ENCODE measurements at regions not wholly inside any gene's neighbourhood (a gene's known extent, or its start where the extent isn't known, plus 50 kb on each side); places are given as distances from the start of the nearest gene placed in this dataset.
"Not testable (repeated sequence)": the region's sequence is repeated elsewhere in the genome, so short reads cannot be mapped to it uniquely, and the experiment has no call there.

DNA sequence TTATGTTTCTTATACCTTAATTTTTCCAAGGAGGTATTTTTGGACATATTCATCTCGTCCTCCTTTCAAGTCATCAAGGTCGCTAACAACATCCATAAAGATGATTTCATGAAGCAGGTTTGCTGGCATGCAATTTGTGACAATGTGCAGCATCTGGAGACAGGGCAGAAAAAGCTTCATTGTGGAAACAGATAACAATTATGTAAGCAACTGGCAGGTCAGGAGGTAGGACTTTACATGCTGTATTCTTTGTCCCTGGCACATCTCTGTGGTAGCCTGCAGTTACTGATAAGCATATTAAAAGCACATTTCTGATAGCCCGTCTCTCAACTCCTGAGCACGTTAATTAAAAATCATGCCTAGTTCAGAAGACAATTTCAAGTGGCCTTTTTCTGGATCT is 156.8 kb downstream of the LEPR start:
- TF ChIP-seq, protein P1, sequence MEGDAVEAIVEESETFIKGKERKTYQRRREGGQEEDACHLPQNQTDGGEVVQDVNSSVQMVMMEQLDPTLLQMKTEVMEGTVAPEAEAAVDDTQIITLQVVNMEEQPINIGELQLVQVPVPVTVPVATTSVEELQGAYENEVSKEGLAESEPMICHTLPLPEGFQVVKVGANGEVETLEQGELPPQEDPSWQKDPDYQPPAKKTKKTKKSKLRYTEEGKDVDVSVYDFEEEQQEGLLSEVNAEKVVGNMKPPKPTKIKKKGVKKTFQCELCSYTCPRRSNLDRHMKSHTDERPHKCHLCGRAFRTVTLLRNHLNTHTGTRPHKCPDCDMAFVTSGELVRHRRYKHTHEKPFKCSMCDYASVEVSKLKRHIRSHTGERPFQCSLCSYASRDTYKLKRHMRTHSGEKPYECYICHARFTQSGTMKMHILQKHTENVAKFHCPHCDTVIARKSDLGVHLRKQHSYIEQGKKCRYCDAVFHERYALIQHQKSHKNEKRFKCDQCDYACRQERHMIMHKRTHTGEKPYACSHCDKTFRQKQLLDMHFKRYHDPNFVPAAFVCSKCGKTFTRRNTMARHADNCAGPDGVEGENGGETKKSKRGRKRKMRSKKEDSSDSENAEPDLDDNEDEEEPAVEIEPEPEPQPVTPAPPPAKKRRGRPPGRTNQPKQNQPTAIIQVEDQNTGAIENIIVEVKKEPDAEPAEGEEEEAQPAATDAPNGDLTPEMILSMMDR (IDR thresholded peaks at IDR 0.05), result no peak
- Histone ChIP-seq H3K36me3 (no peaks in the 10 kb centered on the region), H3K27ac (no peak overlapping the region), H3K9me3 (no peaks in the 10 kb centered on the region), H3K4me3 (no peak overlapping the region), H3K9ac (ENCODE audit: low read depth in 2 of 2, low read length in 2 of 2) (no peak overlapping the region), H3K27me3 (no peaks in the 10 kb centered on the region), H3K4me1 (no peaks in the 10 kb centered on the region)
- intact Hi-C loops (cut with DNase I), result no loop called here
- no peak for DNase-seq

DNA sequence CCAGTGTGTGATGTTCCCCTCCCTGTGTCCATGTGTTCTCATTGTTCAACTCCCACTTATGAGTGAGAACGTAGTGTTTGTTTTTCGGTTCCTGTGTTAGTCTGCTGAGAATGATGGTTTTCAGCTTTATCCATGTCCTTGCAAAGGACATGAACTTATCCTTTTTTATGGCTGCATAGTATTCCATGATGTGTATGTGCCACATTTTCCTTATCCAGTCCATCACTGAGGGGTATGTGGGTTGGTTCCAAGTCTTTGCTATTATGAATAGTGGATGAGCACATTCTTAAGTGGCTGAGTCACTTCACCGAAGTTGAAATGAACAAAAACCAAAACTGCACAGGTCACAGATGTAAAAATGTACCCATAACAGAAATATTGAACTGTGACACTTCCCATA is 157.5 kb downstream of the LEPR start:
- intact Hi-C loops (cut with DNase I); H3K9me3 ChIP-seq; H3K9ac ChIP-seq (ENCODE audit: low read depth in 2 of 2, low read length in 2 of 2); H3K4me3 ChIP-seq; DNase-seq; H3K36me3 ChIP-seq; H3K27ac ChIP-seq; H3K27me3 ChIP-seq; H3K4me1 ChIP-seq: not testable (repeated sequence)

DNA sequence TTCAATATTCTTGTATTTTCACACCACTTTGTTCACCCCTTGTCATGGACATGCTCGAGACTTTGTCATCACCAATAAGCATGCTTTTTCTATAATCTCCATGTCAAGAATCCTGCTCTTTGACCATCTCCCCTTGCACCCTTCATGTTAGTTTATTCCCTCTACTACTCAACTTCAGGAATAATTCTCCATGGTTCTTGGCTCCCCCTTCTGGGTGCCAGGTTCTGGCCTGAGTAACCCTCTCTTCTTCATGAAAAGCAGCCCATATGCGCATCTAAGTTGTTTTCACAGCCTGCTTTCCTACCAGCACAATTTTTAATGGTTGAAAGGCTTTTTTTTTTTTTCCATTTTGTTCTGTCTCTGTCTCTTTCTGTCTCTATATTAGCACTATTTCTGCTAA is 160.7 kb downstream of the LEPR start:
- H3K9me3 ChIP-seq, result no peaks in the 10 kb centered on the region
- no peak overlapping the region for H3K9ac ChIP-seq (ENCODE audit: low read depth in 2 of 2, low read length in 2 of 2)
- H3K4me3 ChIP-seq, result no peak overlapping the region
- no peak for DNase-seq
- H3K4me1 ChIP-seq, result no peaks in the 10 kb centered on the region
- TF ChIP-seq, protein P1 (IDR thresholded peaks at IDR 0.05), result no peak
- H3K36me3 ChIP-seq, result no peaks in the 10 kb centered on the region
- H3K27ac ChIP-seq, result no peak overlapping the region
- H3K27me3 ChIP-seq, result no peaks in the 10 kb centered on the region
- intact Hi-C loops (cut with DNase I), result no loop called here

DNA sequence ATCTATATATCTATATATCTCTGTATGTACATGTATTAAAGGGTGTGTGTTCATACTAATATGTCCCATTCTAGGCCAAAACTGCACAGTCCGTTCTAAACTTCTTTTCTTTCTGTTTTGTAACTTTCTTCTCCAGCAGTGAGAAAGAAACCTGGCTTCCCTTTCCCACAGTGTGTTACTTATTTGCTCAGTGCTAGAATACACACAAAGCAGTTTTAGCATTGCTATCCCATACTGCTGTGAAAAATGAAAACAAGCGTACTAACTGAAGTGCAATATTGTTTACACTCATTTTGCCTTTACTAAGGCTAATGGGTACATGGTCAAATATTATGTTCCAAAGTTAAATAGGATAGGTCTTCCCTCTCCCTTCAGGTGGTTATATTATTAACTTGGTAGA is 163.9 kb downstream of the LEPR start:
- H3K27ac ChIP-seq, result no peak overlapping the region
- TF ChIP-seq, protein P1 (IDR thresholded peaks at IDR 0.05), result no peak
- intact Hi-C loops (cut with DNase I), result no loop called here
- H3K27me3 ChIP-seq, result no peaks in the 10 kb centered on the region
- no peak overlapping the region for H3K9ac ChIP-seq (ENCODE audit: low read depth in 2 of 2, low read length in 2 of 2)
- H3K9me3 ChIP-seq, result no peaks in the 10 kb centered on the region
- no peaks in the 10 kb centered on the region for H3K4me1 ChIP-seq
- no peak overlapping the region for H3K4me3 ChIP-seq
- DNase-seq, result no peak
- no peaks in the 10 kb centered on the region for H3K36me3 ChIP-seq

DNA sequence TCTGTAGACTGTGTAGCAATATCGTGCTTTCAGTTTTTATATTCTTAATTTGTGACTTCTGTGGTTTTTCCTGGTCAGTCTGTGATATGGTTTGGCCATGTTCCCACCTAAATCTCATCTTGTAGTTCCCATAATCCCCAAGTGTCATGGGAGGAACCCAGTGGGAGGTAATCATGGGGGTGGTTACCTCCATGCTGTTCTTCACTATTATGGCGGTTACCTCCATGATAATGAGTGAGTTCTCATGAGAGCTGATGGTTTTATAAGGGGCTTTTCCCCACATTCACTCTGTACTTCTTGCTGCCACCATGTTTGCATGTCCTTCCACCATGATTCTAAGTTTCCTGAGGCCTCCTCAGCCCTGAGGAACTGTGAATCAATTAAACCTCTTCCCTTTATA is 169.8 kb downstream of the LEPR start:
- no peak for DNase-seq
- intact Hi-C loops (cut with DNase I), result no loop called here
- H3K9ac ChIP-seq (ENCODE audit: low read depth in 2 of 2, low read length in 2 of 2), result no peak overlapping the region
- no peak overlapping the region for H3K4me3 ChIP-seq
- TF ChIP-seq, protein P1 (IDR thresholded peaks at IDR 0.05), result no peak
- no peak overlapping the region for H3K27ac ChIP-seq
- no peaks in the 10 kb centered on the region for H3K9me3 ChIP-seq
- H3K4me1 ChIP-seq, result no peaks in the 10 kb centered on the region
- H3K27me3 ChIP-seq, result no peaks in the 10 kb centered on the region
- H3K36me3 ChIP-seq, result no peaks in the 10 kb centered on the region

DNA sequence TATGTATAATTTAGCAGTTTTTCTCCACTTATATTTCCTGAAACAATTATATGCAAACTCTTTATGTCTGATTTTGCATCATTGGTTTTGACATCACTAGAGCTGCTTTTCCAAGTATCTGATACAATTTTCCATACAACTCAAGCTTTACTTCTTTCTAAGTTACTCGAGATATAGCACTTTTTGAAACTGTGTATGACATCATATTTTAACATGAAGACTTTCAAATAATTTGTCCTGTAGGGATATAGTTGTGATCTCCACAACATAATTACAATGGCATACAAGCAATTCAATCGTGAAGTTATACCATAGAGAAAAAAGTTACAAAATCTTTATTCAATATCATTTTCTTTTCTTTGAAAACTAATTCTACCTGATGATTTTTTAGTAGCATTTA is 173.0 kb downstream of the LEPR start:
- intact Hi-C loops (cut with DNase I), result no loop called here
- DNase-seq, result no peak
- Histone ChIP-seq H3K9ac (ENCODE audit: low read depth in 2 of 2, low read length in 2 of 2) (no peak overlapping the region), H3K4me1 (no peaks in the 10 kb centered on the region), H3K4me3 (no peak overlapping the region), H3K36me3 (no peaks in the 10 kb centered on the region), H3K9me3 (no peaks in the 10 kb centered on the region), H3K27ac (no peak overlapping the region), H3K27me3 (no peaks in the 10 kb centered on the region)
- TF ChIP-seq, protein P1 (IDR thresholded peaks at IDR 0.05), result no peak
